ENCODE measurements at regions not wholly inside any gene's neighbourhood (a gene's known extent, or its start where the extent isn't known, plus 50 kb on each side); places are given as distances from the start of the nearest gene placed in this dataset.
"Not testable (repeated sequence)": the region's sequence is repeated elsewhere in the genome, so short reads cannot be mapped to it uniquely, and the experiment has no call there.

- not testable (repeated sequence) for TF ChIP-seq POLR2A, CTCF (IDR thresholded peaks at IDR 0.05)
These were observed 146.4 kb downstream of the NPIPA8 start for GRCh38 chr16:18190179-18190578.

Measured in breast epithelium (tissue), 3 donors.